ENCODE measurements at regions not wholly inside any gene's neighbourhood (a gene's known extent, or its start where the extent isn't known, plus 50 kb on each side); places are given as distances from the start of the nearest gene placed in this dataset.
"Not testable (repeated sequence)": the region's sequence is repeated elsewhere in the genome, so short reads cannot be mapped to it uniquely, and the experiment has no call there.

GRCh38 chr15:54772663-54773062 is 424.1 kb downstream of the RSL24D1 start:
- DNase-seq (ENCODE audit: low read depth), result no peak
- H3K4me3 ChIP-seq (ENCODE audit: low read depth, low read length), result no peak overlapping the region

DNA sequence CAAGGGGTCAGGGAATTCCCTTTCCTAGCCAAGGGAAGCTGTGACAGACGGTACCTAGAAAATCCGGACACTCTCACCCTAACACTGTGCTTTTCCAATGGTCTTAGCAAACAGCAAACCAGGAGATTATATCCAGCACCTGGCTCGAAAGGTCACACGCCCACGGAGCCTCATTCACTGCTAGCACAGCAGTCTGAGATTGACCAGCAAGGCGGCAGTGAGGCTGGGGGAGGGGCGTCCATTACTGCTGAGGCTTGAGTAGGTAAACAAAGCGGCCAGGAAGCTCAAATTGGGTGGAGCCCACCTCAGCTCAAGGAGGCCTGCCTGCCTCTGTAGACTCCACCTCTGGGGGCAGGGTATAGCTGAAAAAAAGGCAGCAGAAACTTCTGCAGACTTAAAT is 447.3 kb downstream of the RSL24D1 start:
- not testable (repeated sequence) for H3K4me3 ChIP-seq (ENCODE audit: low read depth, low read length); DNase-seq (ENCODE audit: low read depth)

More at GRCh38 chr15:54772663-54773062, 424.1 kb downstream of the RSL24D1 start:
- TF ChIP-seq, protein P1, sequence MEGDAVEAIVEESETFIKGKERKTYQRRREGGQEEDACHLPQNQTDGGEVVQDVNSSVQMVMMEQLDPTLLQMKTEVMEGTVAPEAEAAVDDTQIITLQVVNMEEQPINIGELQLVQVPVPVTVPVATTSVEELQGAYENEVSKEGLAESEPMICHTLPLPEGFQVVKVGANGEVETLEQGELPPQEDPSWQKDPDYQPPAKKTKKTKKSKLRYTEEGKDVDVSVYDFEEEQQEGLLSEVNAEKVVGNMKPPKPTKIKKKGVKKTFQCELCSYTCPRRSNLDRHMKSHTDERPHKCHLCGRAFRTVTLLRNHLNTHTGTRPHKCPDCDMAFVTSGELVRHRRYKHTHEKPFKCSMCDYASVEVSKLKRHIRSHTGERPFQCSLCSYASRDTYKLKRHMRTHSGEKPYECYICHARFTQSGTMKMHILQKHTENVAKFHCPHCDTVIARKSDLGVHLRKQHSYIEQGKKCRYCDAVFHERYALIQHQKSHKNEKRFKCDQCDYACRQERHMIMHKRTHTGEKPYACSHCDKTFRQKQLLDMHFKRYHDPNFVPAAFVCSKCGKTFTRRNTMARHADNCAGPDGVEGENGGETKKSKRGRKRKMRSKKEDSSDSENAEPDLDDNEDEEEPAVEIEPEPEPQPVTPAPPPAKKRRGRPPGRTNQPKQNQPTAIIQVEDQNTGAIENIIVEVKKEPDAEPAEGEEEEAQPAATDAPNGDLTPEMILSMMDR (IDR thresholded peaks at IDR 0.05; ENCODE audit: insufficient read depth, low read depth, low read length), result no peak

DNA sequence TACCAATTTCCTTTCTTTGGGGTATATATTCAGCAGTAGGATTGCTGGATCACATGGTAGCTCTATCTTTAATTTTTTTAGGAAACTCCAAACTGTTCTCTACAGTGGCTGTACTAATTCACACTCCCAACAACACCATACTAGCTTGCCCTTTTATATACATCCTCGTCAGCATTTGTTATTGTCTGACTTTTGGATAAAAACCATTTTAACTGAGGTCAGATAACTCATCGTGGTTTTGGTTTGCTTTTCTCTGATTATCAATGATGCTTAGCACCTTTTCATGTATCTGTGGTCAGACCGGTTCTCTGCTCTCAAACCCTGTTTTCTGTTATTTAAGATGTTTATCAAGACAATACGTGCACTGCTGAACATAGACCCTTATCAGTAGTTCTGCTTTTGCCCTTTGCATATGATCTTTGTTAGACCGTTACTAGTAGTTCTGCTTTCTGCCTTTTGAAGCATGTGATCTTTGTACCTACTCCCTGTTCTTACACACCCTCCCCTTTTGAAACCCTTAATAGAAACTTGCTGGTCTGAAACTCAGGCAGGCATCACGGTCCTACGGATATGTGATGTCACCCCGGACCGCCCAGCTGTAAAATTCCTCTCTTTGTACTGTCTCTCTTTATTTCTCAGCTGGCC is 474.3 kb downstream of the RSL24D1 start:
- no peak for DNase-seq (ENCODE audit: low read depth)
- TF ChIP-seq, protein P1 (IDR thresholded peaks at IDR 0.05; ENCODE audit: insufficient read depth, low read depth, low read length), result no peak
- no peak overlapping the region for H3K4me3 ChIP-seq (ENCODE audit: low read depth, low read length)

GRCh38 chr15:54719325-54719724 is 477.4 kb downstream of the RSL24D1 start:
- TF ChIP-seq, protein P1 (IDR thresholded peaks at IDR 0.05; ENCODE audit: insufficient read depth, low read depth, low read length), result no peak
- H3K4me3 ChIP-seq (ENCODE audit: low read depth, low read length), result no peak overlapping the region
- DNase-seq (ENCODE audit: low read depth), result no peak

DNA sequence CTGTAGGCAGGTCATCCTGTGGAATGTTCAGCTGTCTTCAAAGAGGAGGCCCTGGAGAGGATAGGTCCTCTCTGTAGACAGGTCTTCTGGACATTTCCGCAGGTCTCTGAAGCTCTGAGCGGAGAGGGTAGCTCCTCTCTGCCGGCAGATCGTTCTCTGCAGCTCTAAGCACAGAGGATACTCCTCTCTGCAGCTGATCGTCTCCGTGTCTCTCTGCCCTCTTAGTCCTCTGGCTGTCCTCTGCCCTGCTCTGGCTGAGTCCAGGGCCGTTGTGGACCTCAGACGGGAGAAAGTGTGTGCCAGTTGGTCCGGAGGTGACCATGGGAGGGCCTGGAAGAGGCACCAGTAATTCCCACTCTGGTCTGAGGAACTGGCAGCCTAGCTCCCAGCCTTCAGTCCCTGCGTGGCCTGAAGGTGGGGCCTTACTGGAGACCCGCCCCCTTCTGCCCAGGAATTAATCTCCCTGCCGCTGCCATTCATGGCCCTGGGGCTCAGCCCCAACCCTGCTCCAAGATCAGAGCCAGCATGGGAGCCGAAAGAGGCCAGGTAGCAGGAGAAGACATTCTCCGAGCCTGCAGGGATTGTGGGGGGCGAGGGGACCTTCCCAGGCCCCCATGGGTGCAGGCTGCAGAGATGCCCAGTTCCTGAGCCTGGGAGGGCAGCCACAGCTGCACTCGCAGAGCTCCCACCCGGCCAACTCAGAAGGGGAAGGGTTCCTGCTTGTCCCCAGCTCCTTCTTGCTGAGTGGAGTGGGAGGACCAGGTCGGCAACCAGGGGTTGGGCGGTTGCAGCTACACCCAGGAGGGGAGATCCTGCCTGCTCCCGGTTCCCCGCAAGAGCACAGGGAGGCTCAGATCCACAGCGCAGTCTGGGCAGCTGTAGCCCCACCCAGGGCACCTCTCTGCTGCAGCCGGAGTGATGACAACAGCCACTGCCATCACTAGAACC is 488.7 kb downstream of the RSL24D1 start:
- TF ChIP-seq, protein P1 (IDR thresholded peaks at IDR 0.05; ENCODE audit: insufficient read depth, low read depth, low read length), result no peak
- H3K4me3 ChIP-seq (ENCODE audit: low read depth, low read length), result no peak overlapping the region
- DNase-seq (ENCODE audit: low read depth), result no peak

DNA sequence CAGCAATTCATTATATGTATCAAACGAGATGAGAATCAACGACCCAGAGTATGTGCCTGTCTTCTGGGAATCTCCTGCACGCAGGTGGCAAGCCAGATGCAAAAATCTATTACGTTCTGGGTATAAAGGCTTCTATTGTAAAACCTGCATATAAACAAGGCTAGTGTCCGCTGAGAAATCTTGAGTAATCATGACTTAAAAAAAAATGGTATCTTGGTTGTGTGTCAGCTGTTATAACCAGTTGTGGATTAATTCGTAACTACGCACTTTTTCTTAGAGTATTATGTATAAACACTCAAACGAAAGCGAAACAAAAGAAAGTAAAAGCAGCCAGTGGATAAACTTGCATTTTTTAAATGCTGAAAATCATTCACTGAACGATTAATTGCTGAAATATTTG is 509.1 kb downstream of the RSL24D1 start:
- no peak for DNase-seq (ENCODE audit: low read depth)
- TF ChIP-seq, protein P1 (IDR thresholded peaks at IDR 0.05; ENCODE audit: insufficient read depth, low read depth, low read length), result no peak
- H3K4me3 ChIP-seq (ENCODE audit: low read depth, low read length), result no peak overlapping the region

All from fibroblast of villous mesenchyme (primary cell).